WTC11 (cell line): ENCODE measurements at regions not wholly inside any gene's neighbourhood (a gene's known extent, or its start where the extent isn't known, plus 50 kb on each side); places are given as distances from the start of the nearest gene placed in this dataset.
A peak's percentile ranks its signal among the peaks of the same experiment; 100 is the strongest.

Experiments
- ATAC-seq: fragments of 200-7000 bp; cut with Tn5 transposase; 2 replicates; pipeline ENCODE4 v1.10.0; 2021; ENCODE audit warnings: mild to moderate bottlenecking, moderate library complexity
- CTCF ChIA-PET: fragments of 300-600 bp; sonication (Branson Sonifier 250); formaldehyde crosslinking; loops from one replicate; lab custom pipeline; 2021; ENCODE audit warnings: antibody characterized with exemption; lab: Charles Lee
- POLR2A ChIA-PET: fragments of 350-600 bp; sonication (Branson Sonifier 250); formaldehyde crosslinking; loops from one replicate; lab custom pipeline; 2021; ENCODE audit warnings: antibody characterized with exemption; lab: Charles Lee
- DNase-seq: peaks from one replicate; pipeline ENCODE4 v3.0.0; 2021; ENCODE audit warnings: low spot score
- H3K27ac Mint-ChIP-seq: 2 replicates; pipeline ENCODE4 v1.8.0; 2021; ENCODE audit warnings: mixed read lengths
- H3K27me3 Mint-ChIP-seq: 2 replicates; pipeline ENCODE4 v1.8.0; 2021; ENCODE audit warnings: low read depth, mild to moderate bottlenecking, moderate library complexity, mixed read lengths
- H3K36me3 Mint-ChIP-seq: 2 replicates; pipeline ENCODE4 v1.8.0; 2021; ENCODE audit warnings: mixed read lengths
- H3K4me1 Mint-ChIP-seq: 2 replicates; pipeline ENCODE4 v1.8.0; 2022; ENCODE audit warnings: mixed read lengths
- H3K4me3 Mint-ChIP-seq: 2 replicates; pipeline ENCODE4 v1.8.0; 2021; ENCODE audit warnings: mild to moderate bottlenecking, moderate library complexity, mixed read lengths
- H3K9me3 Mint-ChIP-seq: 2 replicates; pipeline ENCODE4 v1.8.0; 2021; ENCODE audit warnings: mixed read lengths
- AFF4 ChIP-seq: sonication (generic); formaldehyde crosslinking; IDR thresholded peaks from 2 replicates; pipeline ENCODE4 v1.8.1; 2023; ENCODE audit warnings: mild to moderate bottlenecking, missing genetic modification reagents, borderline replicate concordance
- ATF1 ChIP-seq: sonication (generic); formaldehyde crosslinking; IDR thresholded peaks from 2 replicates; pipeline ENCODE4 v1.8.1; 2023; ENCODE audit warnings: mild to moderate bottlenecking, moderate library complexity, missing genetic modification reagents
- CREB1 ChIP-seq: sonication (generic); formaldehyde crosslinking; IDR thresholded peaks from 2 replicates; pipeline ENCODE4 v1.8.0; 2023; ENCODE audit warnings: mild to moderate bottlenecking, missing genetic modification reagents
- CREM ChIP-seq: sonication (generic); formaldehyde crosslinking; IDR thresholded peaks from 2 replicates; pipeline ENCODE4 v1.8.1; 2022; ENCODE audit warnings: mild to moderate bottlenecking, missing genetic modification reagents, moderate library complexity
- E2F1 ChIP-seq: sonication (generic); formaldehyde crosslinking; IDR thresholded peaks from 2 replicates; pipeline ENCODE4 v1.8.0; 2022; ENCODE audit warnings: mild to moderate bottlenecking, missing genetic modification reagents
- E2F4 ChIP-seq: sonication (generic); formaldehyde crosslinking; IDR thresholded peaks from 2 replicates; pipeline ENCODE4 v1.8.1; 2022; ENCODE audit warnings: low read depth, mild to moderate bottlenecking, moderate library complexity, missing genetic modification reagents, borderline replicate concordance
- EMX1 ChIP-seq: fragments of 250-450 bp; sonication (Bioruptor Pico); IDR thresholded peaks from 2 replicates; pipeline ENCODE4 v1.8.0; 2021; ENCODE audit warnings: mild to moderate bottlenecking
- ETV6 ChIP-seq: sonication (generic); formaldehyde crosslinking; IDR thresholded peaks from 2 replicates; pipeline ENCODE4 v1.8.1; 2022; ENCODE audit warnings: mild to moderate bottlenecking, missing genetic modification reagents
- FOXP1 ChIP-seq: sonication (generic); formaldehyde crosslinking; IDR thresholded peaks from 2 replicates; pipeline ENCODE4 v1.8.0; 2022; ENCODE audit warnings: missing genetic modification reagents, mild to moderate bottlenecking, moderate library complexity, borderline replicate concordance
- JAZF1 ChIP-seq: fragments of 250-450 bp; sonication (Bioruptor Pico); IDR thresholded peaks from 2 replicates; pipeline ENCODE4 v1.9.0; 2021; ENCODE audit warnings: moderate library complexity, mild to moderate bottlenecking, inconsistent platforms
- RELA ChIP-seq: sonication (generic); formaldehyde crosslinking; IDR thresholded peaks from 2 replicates; pipeline ENCODE4 v1.8.1; 2022; ENCODE audit warnings: missing genetic modification reagents, mild to moderate bottlenecking, borderline replicate concordance
- RORB ChIP-seq: fragments of 250-450 bp; sonication (Bioruptor Pico); IDR thresholded peaks from 2 replicates; pipeline ENCODE4 v1.9.0; 2021; ENCODE audit warnings: mild to moderate bottlenecking
- SMAD4 ChIP-seq: sonication (generic); formaldehyde crosslinking; IDR thresholded peaks from 2 replicates; pipeline ENCODE4 v1.8.0; 2022; ENCODE audit warnings: mild to moderate bottlenecking, missing genetic modification reagents
- TCF7 ChIP-seq: sonication (generic); formaldehyde crosslinking; IDR thresholded peaks from 2 replicates; pipeline ENCODE4 v1.8.0; 2022; ENCODE audit warnings: mild to moderate bottlenecking, low read depth, missing genetic modification reagents, moderate library complexity
- ZBTB21 ChIP-seq: sonication (generic); formaldehyde crosslinking; IDR thresholded peaks from 2 replicates; pipeline ENCODE4 v1.8.1; 2023; ENCODE audit warnings: mild to moderate bottlenecking, missing genetic modification reagents, borderline replicate concordance
- TF ChIP-seq, protein P1 (sequence below): fragments of 250-450 bp; sonication (Bioruptor Pico); IDR thresholded peaks from 2 replicates; pipeline ENCODE4 v1.9.0; 2021; ENCODE audit warnings: mild to moderate bottlenecking, borderline replicate concordance
- TF ChIP-seq, protein P2 (sequence below): sonication (generic); formaldehyde crosslinking; IDR thresholded peaks from 2 replicates; pipeline ENCODE4 v1.8.1; 2022; ENCODE audit warnings: low read depth, missing genetic modification reagents, borderline replicate concordance

GRCh38 chr2:167440382-167440781, 552.1 kb downstream of the XIRP2 start (continued):
- no peak for TF ChIP-seq AFF4 (CRISPR knock-in tag)
- TF ChIP-seq, protein P1, sequence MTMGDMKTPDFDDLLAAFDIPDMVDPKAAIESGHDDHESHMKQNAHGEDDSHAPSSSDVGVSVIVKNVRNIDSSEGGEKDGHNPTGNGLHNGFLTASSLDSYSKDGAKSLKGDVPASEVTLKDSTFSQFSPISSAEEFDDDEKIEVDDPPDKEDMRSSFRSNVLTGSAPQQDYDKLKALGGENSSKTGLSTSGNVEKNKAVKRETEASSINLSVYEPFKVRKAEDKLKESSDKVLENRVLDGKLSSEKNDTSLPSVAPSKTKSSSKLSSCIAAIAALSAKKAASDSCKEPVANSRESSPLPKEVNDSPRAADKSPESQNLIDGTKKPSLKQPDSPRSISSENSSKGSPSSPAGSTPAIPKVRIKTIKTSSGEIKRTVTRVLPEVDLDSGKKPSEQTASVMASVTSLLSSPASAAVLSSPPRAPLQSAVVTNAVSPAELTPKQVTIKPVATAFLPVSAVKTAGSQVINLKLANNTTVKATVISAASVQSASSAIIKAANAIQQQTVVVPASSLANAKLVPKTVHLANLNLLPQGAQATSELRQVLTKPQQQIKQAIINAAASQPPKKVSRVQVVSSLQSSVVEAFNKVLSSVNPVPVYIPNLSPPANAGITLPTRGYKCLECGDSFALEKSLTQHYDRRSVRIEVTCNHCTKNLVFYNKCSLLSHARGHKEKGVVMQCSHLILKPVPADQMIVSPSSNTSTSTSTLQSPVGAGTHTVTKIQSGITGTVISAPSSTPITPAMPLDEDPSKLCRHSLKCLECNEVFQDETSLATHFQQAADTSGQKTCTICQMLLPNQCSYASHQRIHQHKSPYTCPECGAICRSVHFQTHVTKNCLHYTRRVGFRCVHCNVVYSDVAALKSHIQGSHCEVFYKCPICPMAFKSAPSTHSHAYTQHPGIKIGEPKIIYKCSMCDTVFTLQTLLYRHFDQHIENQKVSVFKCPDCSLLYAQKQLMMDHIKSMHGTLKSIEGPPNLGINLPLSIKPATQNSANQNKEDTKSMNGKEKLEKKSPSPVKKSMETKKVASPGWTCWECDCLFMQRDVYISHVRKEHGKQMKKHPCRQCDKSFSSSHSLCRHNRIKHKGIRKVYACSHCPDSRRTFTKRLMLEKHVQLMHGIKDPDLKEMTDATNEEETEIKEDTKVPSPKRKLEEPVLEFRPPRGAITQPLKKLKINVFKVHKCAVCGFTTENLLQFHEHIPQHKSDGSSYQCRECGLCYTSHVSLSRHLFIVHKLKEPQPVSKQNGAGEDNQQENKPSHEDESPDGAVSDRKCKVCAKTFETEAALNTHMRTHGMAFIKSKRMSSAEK: no peak
- no peak for TF ChIP-seq RELA (CRISPR knock-in tag)
- no peak for TF ChIP-seq JAZF1 (CRISPR knock-in tag)
- no peak for TF ChIP-seq RORB (CRISPR knock-in tag)

DNA sequence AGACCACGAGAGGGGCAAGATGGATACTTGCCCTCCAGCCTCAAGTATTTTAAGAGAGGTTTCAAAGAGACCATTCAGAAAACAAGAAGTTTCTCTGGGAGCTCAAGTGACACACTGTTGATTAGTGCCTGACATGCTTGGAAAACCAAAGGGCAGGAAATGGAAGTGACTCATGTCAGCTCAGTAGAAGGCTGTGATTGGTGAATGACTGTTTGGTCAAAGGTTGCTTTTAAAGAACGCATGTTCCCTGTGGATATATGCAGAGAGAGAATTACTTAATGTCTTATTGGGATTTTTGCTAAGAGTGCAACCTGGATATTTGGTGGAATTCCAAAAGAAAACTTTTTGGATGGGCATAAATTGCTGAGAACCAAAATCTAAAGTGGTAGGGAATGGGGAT, 549.9 kb downstream of the XIRP2 start:
- Mint-ChIP-seq H3K36me3 (peaks cover 18% of the 10 kb centered on the region), H3K27ac (peak overlapping the region; percentile 69), H3K4me1 (peaks cover 22% of the 10 kb centered on the region), H3K9me3 (peaks cover 13% of the 10 kb centered on the region), H3K4me3 (no peak overlapping the region), H3K27me3 (no peaks in the 10 kb centered on the region)
- TF ChIP-seq EMX1 (CRISPR knock-in tag) (no peak), CREM (CRISPR knock-in tag) (no peak), E2F1 (no peak), TCF7 (CRISPR knock-in tag) (no peak), SMAD4 (no peak), ETV6 (CRISPR knock-in tag) (no peak), CREB1 (CRISPR knock-in tag) (no peak), E2F4 (CRISPR knock-in tag) (no peak), ZBTB21 (CRISPR knock-in tag) (no peak), FOXP1 (CRISPR knock-in tag) (no peak), ATF1 (CRISPR knock-in tag) (no peak)
- TF ChIP-seq, protein P2, sequence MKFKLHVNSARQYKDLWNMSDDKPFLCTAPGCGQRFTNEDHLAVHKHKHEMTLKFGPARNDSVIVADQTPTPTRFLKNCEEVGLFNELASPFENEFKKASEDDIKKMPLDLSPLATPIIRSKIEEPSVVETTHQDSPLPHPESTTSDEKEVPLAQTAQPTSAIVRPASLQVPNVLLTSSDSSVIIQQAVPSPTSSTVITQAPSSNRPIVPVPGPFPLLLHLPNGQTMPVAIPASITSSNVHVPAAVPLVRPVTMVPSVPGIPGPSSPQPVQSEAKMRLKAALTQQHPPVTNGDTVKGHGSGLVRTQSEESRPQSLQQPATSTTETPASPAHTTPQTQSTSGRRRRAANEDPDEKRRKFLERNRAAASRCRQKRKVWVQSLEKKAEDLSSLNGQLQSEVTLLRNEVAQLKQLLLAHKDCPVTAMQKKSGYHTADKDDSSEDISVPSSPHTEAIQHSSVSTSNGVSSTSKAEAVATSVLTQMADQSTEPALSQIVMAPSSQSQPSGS (CRISPR knock-in tag): no peak
- ChIA-PET POLR2A (no interaction called here), CTCF (interaction anchor here (1.9 kb wide), 1 partner anchor 14 kb away, joined by 4 read pairs; no protein-coding TSS in a partner anchor)
- ATAC-seq (peak; percentile 80), DNase-seq (no peak)
